CD4-positive, alpha-beta T cell treated with Interleukin-15 for 4 hours (primary cell): ENCODE measurements at regions not wholly inside any gene's neighbourhood (a gene's known extent, or its start where the extent isn't known, plus 50 kb on each side); places are given as distances from the start of the nearest gene placed in this dataset.

Experiments used
- DNase-seq: peaks from one replicate; pipeline ENCODE4 v3.0.0-alpha.2; 2020; ENCODE audit warnings: low spot score

- no peak for DNase-seq
These were observed 359.2 kb downstream of the BUD13 start for GRCh38 chr11:116413301-116414242.

GRCh38 chr11:116412118-116412889 lies 360.5 kb downstream of the BUD13 start:
- DNase-seq, result no peak

GRCh38 chr11:116409238-116409637 lies 363.5 kb downstream of the BUD13 start:
- no peak for DNase-seq

GRCh38 chr11:116406042-116406441 lies 366.7 kb downstream of the BUD13 start:
- DNase-seq, result no peak

GRCh38 chr11:116404462-116404798 lies 368.4 kb downstream of the BUD13 start:
- DNase-seq, result no peak

- no peak for DNase-seq
These were observed 368.9 kb downstream of the BUD13 start for GRCh38 chr11:116403794-116404461.

- DNase-seq, result no peak
These were observed 372.7 kb downstream of the BUD13 start for GRCh38 chr11:116400081-116400480.

- no peak for DNase-seq
These were observed 375.1 kb downstream of the BUD13 start for GRCh38 chr11:116397602-116398084.

GRCh38 chr11:116396331-116396730 lies 376.5 kb downstream of the BUD13 start:
- DNase-seq, result no peak

GRCh38 chr11:116394022-116394421 lies 378.8 kb downstream of the BUD13 start:
- DNase-seq, result no peak

- DNase-seq, result no peak
These were observed 381.8 kb downstream of the BUD13 start for GRCh38 chr11:116390963-116391362.

- no peak for DNase-seq
These were observed 384.6 kb downstream of the BUD13 start for GRCh38 chr11:116388146-116388545.

GRCh38 chr11:116387641-116388040 lies 385.1 kb downstream of the BUD13 start:
- no peak for DNase-seq

GRCh38 chr11:116386118-116386699 lies 386.6 kb downstream of the BUD13 start:
- no peak for DNase-seq

GRCh38 chr11:116384876-116385275 lies 387.9 kb downstream of the BUD13 start:
- no peak for DNase-seq

GRCh38 chr11:116384407-116384806 lies 388.4 kb downstream of the BUD13 start:
- no peak for DNase-seq

- no peak for DNase-seq
These were observed 393.5 kb downstream of the BUD13 start for GRCh38 chr11:116379185-116379828.

- no peak for DNase-seq
These were observed 396.2 kb downstream of the BUD13 start for GRCh38 chr11:116376547-116376946.

GRCh38 chr11:116376054-116376453 lies 396.7 kb downstream of the BUD13 start:
- no peak for DNase-seq

- DNase-seq, result no peak
These were observed 397.6 kb downstream of the BUD13 start for GRCh38 chr11:116375221-116375620.

GRCh38 chr11:116374085-116374484 lies 398.7 kb downstream of the BUD13 start:
- no peak for DNase-seq
